ENCODE measurements at regions not wholly inside any gene's neighbourhood (a gene's known extent, or its start where the extent isn't known, plus 50 kb on each side); places are given as distances from the start of the nearest gene placed in this dataset.
A peak's percentile ranks its signal among the peaks of the same experiment; 100 is the strongest.
"Not testable (repeated sequence)": the region's sequence is repeated elsewhere in the genome, so short reads cannot be mapped to it uniquely, and the experiment has no call there.

GRCh38 chr20:4443016-4443415, 193.9 kb upstream of the ADRA1D start:
- H3K27ac Mint-ChIP-seq: no peak overlapping the region
- intact Hi-C loops (cut with DNase I, micrococcal nuclease): no loop called here
- peaks cover 2% of the 10 kb centered on the region for H3K27me3 Mint-ChIP-seq
- ATAC-seq (no peak), DNase-seq (no peak)
- POLR2A ChIA-PET: no interaction called here
- H3K36me3 Mint-ChIP-seq (ENCODE audit: low read depth): no peaks in the 10 kb centered on the region
- no peaks in the 10 kb centered on the region for H3K4me1 Mint-ChIP-seq
- CTCF ChIA-PET: interaction anchor here (0.6 kb wide), 1 partner anchor 89 kb away, joined by 3 read pairs; no protein-coding TSS in a partner anchor
- no peak overlapping the region for H3K4me3 Mint-ChIP-seq
- H3K9me3 Mint-ChIP-seq (ENCODE audit: low read depth): no peaks in the 10 kb centered on the region

DNA sequence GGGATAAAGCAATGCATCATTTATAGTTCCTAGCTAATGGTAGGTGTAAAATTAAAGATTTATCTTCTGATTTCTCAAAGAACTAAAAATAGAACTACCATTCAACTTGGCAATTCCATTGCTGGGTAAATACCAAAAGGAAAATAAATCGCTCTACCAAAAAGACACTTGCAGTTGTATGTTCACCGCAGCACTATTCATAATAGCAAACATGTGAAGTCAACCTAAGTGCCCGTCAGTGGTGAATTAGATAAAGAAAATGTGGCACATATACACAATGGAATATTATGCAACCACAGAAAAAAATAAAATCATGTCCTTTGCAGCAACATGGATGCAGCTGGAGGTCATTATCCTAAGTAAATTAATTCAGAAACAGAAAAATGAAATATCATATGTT, 192.8 kb upstream of the ADRA1D start:
- ChIA-PET POLR2A (no interaction called here), CTCF (no interaction called here)
- ATAC-seq (no peak), DNase-seq (no peak)
- Mint-ChIP-seq H3K27ac (no peak overlapping the region), H3K9me3 (ENCODE audit: low read depth) (no peaks in the 10 kb centered on the region), H3K4me1 (no peaks in the 10 kb centered on the region), H3K27me3 (peaks cover 2% of the 10 kb centered on the region), H3K4me3 (no peak overlapping the region), H3K36me3 (ENCODE audit: low read depth) (no peaks in the 10 kb centered on the region)
- intact Hi-C loops (cut with DNase I, micrococcal nuclease): no loop called here

DNA sequence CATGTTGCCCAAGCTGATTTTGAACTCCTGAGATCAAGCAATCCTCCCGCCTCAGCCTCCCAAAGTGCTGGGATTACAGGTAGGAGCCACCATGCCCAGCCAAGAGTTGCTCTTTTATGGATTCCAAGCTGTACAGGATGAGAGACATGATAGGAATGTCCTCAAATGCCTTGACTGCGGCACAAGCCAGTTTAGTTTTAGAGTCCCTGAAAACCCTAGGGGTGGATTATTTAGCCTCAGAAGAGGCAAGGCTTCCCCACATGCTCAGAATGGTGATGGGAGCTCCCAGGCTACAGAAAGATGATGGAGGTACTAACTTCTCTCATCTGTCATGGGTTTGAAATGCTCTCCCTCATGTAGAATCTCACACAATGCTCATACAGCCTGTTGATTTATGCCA, 192.1 kb upstream of the ADRA1D start:
- no peak for ATAC-seq
- H3K27me3 Mint-ChIP-seq: peaks cover 2% of the 10 kb centered on the region
- intact Hi-C loops (cut with DNase I, micrococcal nuclease): no loop called here

GRCh38 chr20:4439461-4439860, 190.4 kb upstream of the ADRA1D start:
- POLR2A ChIA-PET: no interaction called here
- Mint-ChIP-seq H3K9me3 (ENCODE audit: low read depth) (no peaks in the 10 kb centered on the region), H3K27me3 (peaks cover 4% of the 10 kb centered on the region)

More for the DNA sequence above, 192.1 kb upstream of the ADRA1D start:
- H3K36me3 Mint-ChIP-seq (ENCODE audit: low read depth): no peaks in the 10 kb centered on the region
- no peak overlapping the region for H3K27ac Mint-ChIP-seq
- no peaks in the 10 kb centered on the region for H3K4me1 Mint-ChIP-seq
- ChIA-PET CTCF (no interaction called here), POLR2A (no interaction called here)
- no peaks in the 10 kb centered on the region for H3K9me3 Mint-ChIP-seq (ENCODE audit: low read depth)
- DNase-seq: no peak
- H3K4me3 Mint-ChIP-seq: no peak overlapping the region

GRCh38 chr20:4437131-4437530, 188.0 kb upstream of the ADRA1D start:
- POLR2A ChIA-PET: no interaction called here

More at GRCh38 chr20:4439461-4439860, 190.4 kb upstream of the ADRA1D start:
- Mint-ChIP-seq H3K4me1 (no peaks in the 10 kb centered on the region), H3K36me3 (ENCODE audit: low read depth) (no peaks in the 10 kb centered on the region), H3K27ac (no peak overlapping the region), H3K4me3 (no peak overlapping the region)
- intact Hi-C loops (cut with DNase I, micrococcal nuclease): no loop called here
- DNase-seq (no peak), ATAC-seq (no peak)
- CTCF ChIA-PET: no interaction called here

DNA sequence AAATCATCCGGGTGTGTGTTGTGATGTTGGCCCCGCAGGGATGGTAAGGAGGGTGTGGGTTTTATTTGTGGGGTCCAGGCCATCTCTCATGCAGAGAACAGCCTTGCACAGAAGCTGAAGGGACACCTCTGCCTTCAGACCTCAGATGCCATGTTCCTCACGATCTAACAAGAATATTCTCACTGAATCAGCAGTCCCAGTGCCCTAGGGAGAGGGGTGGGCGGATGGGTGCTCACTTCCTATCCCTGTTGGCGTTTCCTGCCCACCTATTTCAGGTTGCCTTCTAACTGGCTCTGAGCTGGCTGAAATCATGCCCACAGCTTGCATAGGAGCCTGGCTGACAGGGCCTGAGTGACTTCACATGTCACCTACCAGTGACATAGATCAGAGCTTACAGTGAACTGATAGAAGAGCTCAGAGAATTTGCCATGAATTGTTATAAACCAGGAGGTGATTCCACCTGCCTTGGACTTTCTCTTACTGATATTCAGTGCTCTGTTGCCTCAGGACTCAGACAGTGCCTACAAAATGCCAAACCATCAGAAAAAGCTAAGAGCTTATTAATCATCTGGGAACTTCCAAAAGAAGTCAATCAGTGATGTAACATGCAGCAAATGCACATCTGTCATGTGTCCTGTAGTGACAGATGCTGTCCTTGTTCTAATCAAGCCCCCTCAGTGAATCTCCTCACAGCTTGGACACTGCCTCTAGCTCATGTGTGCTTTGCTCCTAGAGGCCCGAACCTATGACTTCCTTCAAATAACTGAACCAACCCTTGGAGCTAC, 186.8 kb upstream of the ADRA1D start:
- H3K4me1 Mint-ChIP-seq: no peaks in the 10 kb centered on the region
- ChIA-PET CTCF (no interaction called here), POLR2A (no interaction called here)
- ATAC-seq (peak; percentile 33), DNase-seq (peak; percentile 6)
- H3K27ac Mint-ChIP-seq: no peak overlapping the region
- H3K27me3 Mint-ChIP-seq: peaks cover 6% of the 10 kb centered on the region
- H3K4me3 Mint-ChIP-seq: no peak overlapping the region
- no peaks in the 10 kb centered on the region for H3K36me3 Mint-ChIP-seq (ENCODE audit: low read depth)
- no peaks in the 10 kb centered on the region for H3K9me3 Mint-ChIP-seq (ENCODE audit: low read depth)
- intact Hi-C loops (cut with DNase I, micrococcal nuclease): no loop called here

More at GRCh38 chr20:4437131-4437530, 188.0 kb upstream of the ADRA1D start:
- ATAC-seq (no peak), DNase-seq (no peak)
- no peaks in the 10 kb centered on the region for H3K36me3 Mint-ChIP-seq (ENCODE audit: low read depth)
- no peaks in the 10 kb centered on the region for H3K9me3 Mint-ChIP-seq (ENCODE audit: low read depth)
- no peak overlapping the region for H3K27ac Mint-ChIP-seq
- CTCF ChIA-PET: no interaction called here
- H3K27me3 Mint-ChIP-seq: peaks cover 6% of the 10 kb centered on the region
- H3K4me3 Mint-ChIP-seq: no peak overlapping the region
- intact Hi-C loops (cut with DNase I, micrococcal nuclease): no loop called here
- H3K4me1 Mint-ChIP-seq: no peaks in the 10 kb centered on the region

DNA sequence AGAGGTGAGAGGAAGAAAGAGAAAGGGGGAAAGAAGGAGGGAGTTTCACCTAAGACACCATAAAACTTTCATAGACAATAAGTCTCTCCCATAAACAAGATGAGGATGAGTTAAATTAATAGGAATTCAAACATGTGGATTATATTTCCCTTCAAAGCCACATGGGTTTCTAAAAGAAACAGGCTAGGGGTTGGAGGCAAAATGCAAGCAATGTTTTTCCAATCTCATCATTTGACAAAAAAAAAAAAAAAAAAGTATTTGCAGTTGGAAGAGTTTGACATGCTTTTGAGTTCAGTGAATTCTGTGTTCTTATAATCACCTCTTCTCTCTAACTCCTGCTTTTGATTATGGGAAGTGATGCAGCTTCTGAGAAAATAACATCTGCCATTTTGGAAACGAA, 186.1 kb upstream of the ADRA1D start:
- Mint-ChIP-seq H3K27ac (no peak overlapping the region), H3K4me3 (no peak overlapping the region), H3K36me3 (ENCODE audit: low read depth) (no peaks in the 10 kb centered on the region), H3K27me3 (peaks cover 6% of the 10 kb centered on the region), H3K4me1 (no peaks in the 10 kb centered on the region), H3K9me3 (ENCODE audit: low read depth) (no peaks in the 10 kb centered on the region)
- intact Hi-C loops (cut with DNase I, micrococcal nuclease): no loop called here
- ChIA-PET POLR2A (no interaction called here), CTCF (no interaction called here)
- ATAC-seq (no peak), DNase-seq (no peak)

DNA sequence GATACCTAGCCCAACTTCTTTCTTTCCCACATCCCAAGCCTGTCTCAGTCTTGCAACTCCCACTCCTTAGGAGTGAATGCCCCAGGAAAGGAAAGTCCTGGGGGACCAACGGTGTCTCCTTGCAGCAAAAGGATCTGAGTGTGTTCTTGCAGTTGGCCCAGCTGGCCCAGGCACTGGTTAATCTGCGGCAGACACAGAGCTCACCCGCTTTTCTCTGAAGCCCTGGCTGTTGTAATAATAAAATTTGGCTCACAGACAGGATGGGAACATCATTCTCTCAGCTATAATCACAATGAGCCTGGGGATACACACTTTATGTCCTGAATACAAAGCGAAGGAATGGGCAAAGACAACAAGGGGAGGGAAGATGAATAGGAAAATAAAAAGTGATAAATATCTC, 185.6 kb upstream of the ADRA1D start:
- DNase-seq (no peak), ATAC-seq (no peak)
- ChIA-PET CTCF (no interaction called here), POLR2A (no interaction called here)
- no peak overlapping the region for H3K27ac Mint-ChIP-seq
- intact Hi-C loops (cut with DNase I, micrococcal nuclease): no loop called here
- no peaks in the 10 kb centered on the region for H3K4me1 Mint-ChIP-seq
- H3K9me3 Mint-ChIP-seq (ENCODE audit: low read depth): no peaks in the 10 kb centered on the region
- no peak overlapping the region for H3K4me3 Mint-ChIP-seq
- peaks cover 6% of the 10 kb centered on the region for H3K27me3 Mint-ChIP-seq
- no peaks in the 10 kb centered on the region for H3K36me3 Mint-ChIP-seq (ENCODE audit: low read depth)

DNA sequence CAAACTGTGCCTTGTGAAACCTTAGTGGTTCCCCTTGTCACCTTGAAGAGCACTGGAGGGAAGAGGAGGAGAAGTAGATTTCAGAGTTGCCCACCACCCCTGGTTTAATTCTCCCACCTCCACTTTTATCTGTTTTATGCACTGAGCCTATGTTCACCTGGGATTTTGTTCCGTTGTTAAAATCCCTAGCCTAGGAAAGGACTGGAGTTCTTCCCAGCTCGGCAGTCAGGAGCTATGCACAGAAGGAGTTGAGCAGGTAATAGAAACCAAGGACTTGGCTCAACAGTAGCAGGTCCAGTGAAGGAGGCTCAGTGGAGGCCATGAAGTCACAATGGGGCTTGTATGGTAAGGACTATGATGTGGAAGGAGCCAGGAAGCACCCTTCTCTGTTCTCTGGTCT, 182.4 kb upstream of the ADRA1D start:
- no peaks in the 10 kb centered on the region for H3K36me3 Mint-ChIP-seq (ENCODE audit: low read depth)
- intact Hi-C loops (cut with DNase I, micrococcal nuclease): no loop called here
- CTCF ChIA-PET: no interaction called here

GRCh38 chr20:4430826-4431225, 181.7 kb upstream of the ADRA1D start:
- H3K27ac Mint-ChIP-seq; H3K9me3 Mint-ChIP-seq (ENCODE audit: low read depth); intact Hi-C loops (cut with DNase I, micrococcal nuclease); H3K27me3 Mint-ChIP-seq; H3K4me3 Mint-ChIP-seq; H3K36me3 Mint-ChIP-seq (ENCODE audit: low read depth); H3K4me1 Mint-ChIP-seq; POLR2A ChIA-PET; ATAC-seq; CTCF ChIA-PET; DNase-seq: not testable (repeated sequence)

More for the DNA sequence above, 182.4 kb upstream of the ADRA1D start:
- POLR2A ChIA-PET: no interaction called here
- peaks cover 3% of the 10 kb centered on the region for H3K4me1 Mint-ChIP-seq
- no peaks in the 10 kb centered on the region for H3K9me3 Mint-ChIP-seq (ENCODE audit: low read depth)
- peaks cover 6% of the 10 kb centered on the region for H3K27me3 Mint-ChIP-seq
- DNase-seq: no peak
- no peak overlapping the region for H3K4me3 Mint-ChIP-seq
- H3K27ac Mint-ChIP-seq: no peak overlapping the region
- no peak for ATAC-seq

- H3K27ac Mint-ChIP-seq: peak overlapping the region; percentile 23
- intact Hi-C loops (cut with DNase I, micrococcal nuclease): no loop called here
These were observed 179.0 kb upstream of the ADRA1D start for GRCh38 chr20:4427940-4428586.

DNA sequence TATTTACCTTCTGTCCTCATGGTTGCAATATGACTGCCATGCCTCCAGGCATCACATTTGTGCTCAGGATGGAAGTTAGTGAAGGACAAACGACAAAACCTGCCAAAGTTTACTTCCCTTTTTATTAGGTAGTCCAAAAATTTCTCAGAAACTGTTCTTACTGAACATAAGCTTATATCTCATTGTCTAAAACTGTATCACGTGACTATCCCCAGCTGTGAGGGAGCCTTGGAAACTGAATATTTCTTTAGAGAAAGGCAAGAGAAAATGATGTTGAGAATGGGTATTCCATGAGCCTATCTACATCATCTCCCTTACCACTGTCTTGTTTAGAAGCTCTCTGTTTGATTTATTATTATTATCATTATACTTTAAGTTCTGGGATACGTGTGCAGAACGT, 169.1 kb upstream of the ADRA1D start:
- Mint-ChIP-seq H3K36me3 (ENCODE audit: low read depth) (no peaks in the 10 kb centered on the region), H3K27me3 (peaks cover 4% of the 10 kb centered on the region), H3K4me1 (no peaks in the 10 kb centered on the region), H3K27ac (no peak overlapping the region), H3K9me3 (ENCODE audit: low read depth) (no peaks in the 10 kb centered on the region), H3K4me3 (no peak overlapping the region)
- intact Hi-C loops (cut with DNase I, micrococcal nuclease): no loop called here
- POLR2A ChIA-PET: no interaction called here
- no peak for DNase-seq
- CTCF ChIA-PET: interaction anchor here (0.7 kb wide), 1 partner anchor 115 kb away, joined by 3 read pairs; no protein-coding TSS in a partner anchor
- ATAC-seq: no peak

More at GRCh38 chr20:4427940-4428586, 179.0 kb upstream of the ADRA1D start:
- H3K9me3 Mint-ChIP-seq (ENCODE audit: low read depth): no peaks in the 10 kb centered on the region
- no peaks in the 10 kb centered on the region for H3K36me3 Mint-ChIP-seq (ENCODE audit: low read depth)
- no peak for ATAC-seq
- CTCF ChIA-PET: interaction anchor here (1.3 kb wide), 1 partner anchor 16 kb away, joined by 4 read pairs; no protein-coding TSS in a partner anchor
- POLR2A ChIA-PET: no interaction called here
- H3K4me1 Mint-ChIP-seq: peaks cover 3% of the 10 kb centered on the region
- no peak overlapping the region for H3K4me3 Mint-ChIP-seq
- DNase-seq: no peak
- H3K27me3 Mint-ChIP-seq: peaks cover 10% of the 10 kb centered on the region

All from activated CD4-positive, alpha-beta T cell treated with anti-CD3 and anti-CD28 coated beads for 36 hours (primary cell).